SK-N-SH (cell line): ENCODE measurements at regions not wholly inside any gene's neighbourhood (a gene's known extent, or its start where the extent isn't known, plus 50 kb on each side); places are given as distances from the start of the nearest gene placed in this dataset.

Experiments
- CTCF ChIA-PET: fragments of 300-600, 350-600 bp; formaldehyde crosslinking; extraction: SDS; loops from one replicate; lab custom pipeline; 2021; lab: Yijun Ruan, JAX
- POLR2A ChIA-PET: fragments of 350-600 bp; sonication (Branson Sonifier 250); formaldehyde crosslinking; extraction: SDS; loops from one replicate; lab custom pipeline; 2020; ENCODE audit warnings: antibody characterized with exemption, inconsistent platforms; lab: Yijun Ruan, JAX
- DNase-seq: peaks from one replicate; pipeline ENCODE4 v3.0.0; 2012
- H2AFZ ChIP-seq: fragments of 200-600 bp; sonication (generic); 2 replicates; pipeline ENCODE4 v1.8.1; 2016; ENCODE audit warnings: antibody characterized with exemption, mild to moderate bottlenecking, low read depth
- H3F3A ChIP-seq: fragments of 200-600 bp; sonication (generic); replicated peaks from 2 replicates; pipeline ENCODE3; 2016; ENCODE audit warnings: antibody characterized with exemption, mild to moderate bottlenecking; ENCODE audit not compliant: insufficient read depth
- H3K27ac ChIP-seq, 2 experiments: fragments of 200-500 bp in 1 of 2; fragments of 200-600 bp in 1 of 2; sonication (Bioruptor generic) in 1 of 2; sonication (generic), shearing (Covaris generic) in 1 of 2; 2 replicates each; pipeline versions ENCODE4 v1.5.1 to v1.6.1; 2014 to 2016; ENCODE audit warnings: low read depth in 2 of 2, inconsistent platforms in 1 of 2, low read length in 1 of 2, mild to moderate bottlenecking in 1 of 2, mixed read lengths in 1 of 2
- H3K27me3 ChIP-seq: fragments of 200-600 bp; sonication (generic), shearing (Covaris generic); 2 replicates; pipeline ENCODE4 v1.6.1; 2016; ENCODE audit warnings: mixed run types; ENCODE audit not compliant: insufficient read depth
- H3K36me3 ChIP-seq, 2 experiments: fragments of 200-500 bp in 1 of 2; fragments of 200-600 bp in 1 of 2; sonication (Bioruptor generic) in 1 of 2; sonication (generic) in 1 of 2; replicated peaks in 1 of 2; 2 replicates each; pipeline versions ENCODE3 to v1.5.1; 2014 to 2016; ENCODE audit warnings: low read length in 1 of 2, mild to moderate bottlenecking in 1 of 2; ENCODE audit not compliant: insufficient read depth in 2 of 2, control insufficient read depth in 1 of 2
- H3K4me1 ChIP-seq, 2 experiments: fragments of 200-500 bp in 1 of 2; fragments of 200-600 bp in 1 of 2; sonication (Bioruptor generic) in 1 of 2; sonication (generic), shearing (Covaris generic) in 1 of 2; 2 replicates each; pipeline versions ENCODE4 v1.5.1 to v1.6.1; 2014 to 2016; ENCODE audit warnings: low read depth in 1 of 2, low read length in 1 of 2, mixed run types in 1 of 2; ENCODE audit not compliant: insufficient read depth in 2 of 2, control insufficient read depth in 1 of 2
- H3K4me2 ChIP-seq: fragments of 200-600 bp; sonication (generic), shearing (Covaris generic); 2 replicates; pipeline ENCODE4 v1.6.1; 2017; ENCODE audit warnings: mixed run types
- H3K4me3 ChIP-seq, 2 experiments: fragments of 200-500 bp in 1 of 2; fragments of 200-600 bp in 1 of 2; sonication (Bioruptor generic) in 1 of 2; sonication (generic), shearing (Covaris generic) in 1 of 2; 2 replicates each; pipeline versions ENCODE4 v1.5.1 to v1.8.1; 2014 to 2016; ENCODE audit warnings: low read depth in 2 of 2, inconsistent platforms in 1 of 2, low read length in 1 of 2, mild to moderate bottlenecking in 1 of 2, mixed read lengths in 1 of 2, moderate library complexity in 1 of 2
- H3K79me2 ChIP-seq: fragments of 200-600 bp; sonication (generic); 2 replicates; pipeline ENCODE4 v1.8.1; 2017; ENCODE audit warnings: mild to moderate bottlenecking; ENCODE audit not compliant: insufficient read depth
- H3K9ac ChIP-seq: fragments of 200-600 bp; sonication (generic); 2 replicates; pipeline ENCODE4 v1.6.1; 2017; ENCODE audit warnings: mixed run types
- H3K9me2 ChIP-seq: fragments of 200-600 bp; sonication (generic); 2 replicates; pipeline ENCODE4 v1.6.1; 2017; ENCODE audit warnings: mixed run types
- H3K9me3 ChIP-seq: fragments of 200-600 bp; sonication (generic); 2 replicates; pipeline ENCODE4 v1.6.1; 2017; ENCODE audit warnings: mixed run types, mild to moderate bottlenecking, moderate library complexity
- H4K20me1 ChIP-seq: fragments of 200-600 bp; sonication (generic); 2 replicates; pipeline ENCODE4 v1.6.1; 2017; ENCODE audit warnings: mild to moderate bottlenecking, mixed run types; ENCODE audit not compliant: insufficient read depth
- CHD2 ChIP-seq: fragments of 150-350 bp; IDR thresholded peaks from 2 replicates; pipeline ENCODE4 v1.6.1; 2018; ENCODE audit warnings: low read length; ENCODE audit not compliant: partially characterized antibody
- CTCF ChIP-seq: fragments of 200-600 bp; sonication (generic); IDR thresholded peaks from 2 replicates; pipeline ENCODE4 v1.6.1; 2017; ENCODE audit warnings: antibody characterized with exemption, mild to moderate bottlenecking, moderate library complexity
- FOSL2 ChIP-seq: IDR thresholded peaks from 2 replicates; pipeline ENCODE4 v1.4.0; 2012; ENCODE audit warnings: low read depth, mild to moderate bottlenecking, moderate library complexity, borderline replicate concordance
- FOXM1 ChIP-seq: IDR thresholded peaks from 2 replicates; pipeline ENCODE4 v1.4.0; 2012; ENCODE audit warnings: low read depth, mild to moderate bottlenecking
- GABPA ChIP-seq: IDR thresholded peaks from 2 replicates; pipeline ENCODE4 v1.4.0; 2012; ENCODE audit warnings: low read depth, mild to moderate bottlenecking
- GATA2 ChIP-seq: sonication (generic); formaldehyde crosslinking; IDR thresholded peaks from 2 replicates; pipeline ENCODE4 v1.5.0; 2020; ENCODE audit warnings: mild to moderate bottlenecking, missing genetic modification reagents
- IRF3 ChIP-seq: fragments of 150-350 bp; IDR thresholded peaks from 2 replicates; pipeline ENCODE4 v1.6.1; 2016; ENCODE audit warnings: mild to moderate bottlenecking, low read depth, low read length
- JUND ChIP-seq: IDR thresholded peaks from 2 replicates; pipeline ENCODE4 v1.4.0; 2012
- MAX ChIP-seq: IDR thresholded peaks from 2 replicates; pipeline ENCODE4 v1.4.0; 2012; ENCODE audit warnings: low read depth
- MEF2A ChIP-seq: IDR thresholded peaks from 2 replicates; pipeline ENCODE4 v1.4.0; 2012; ENCODE audit warnings: low read depth, borderline replicate concordance
- NRF1 ChIP-seq: IDR thresholded peaks from 2 replicates; pipeline ENCODE4 v1.6.1; 2012; ENCODE audit warnings: low read depth, mild to moderate bottlenecking, low read length
- POLR2AphosphoS5 ChIP-seq: IDR thresholded peaks from 2 replicates; pipeline ENCODE4 v1.6.1; 2012; ENCODE audit warnings: low read depth, low read length
- RAD21 ChIP-seq: IDR thresholded peaks from 2 replicates; pipeline ENCODE4 v1.6.1; 2012; ENCODE audit warnings: mild to moderate bottlenecking, low read length
- RCOR1 ChIP-seq: fragments of 150-350 bp; IDR thresholded peaks from 2 replicates; pipeline ENCODE4 v1.6.1; 2017; ENCODE audit warnings: antibody characterized with exemption, low read length
- RFX5 ChIP-seq: IDR thresholded peaks from 2 replicates; pipeline ENCODE4 v1.6.1; 2012; ENCODE audit warnings: mild to moderate bottlenecking, improper control_type of control experiment, low read length
- SIN3A ChIP-seq: IDR thresholded peaks from 2 replicates; pipeline ENCODE4 v1.6.1; 2012; ENCODE audit warnings: low read depth, mild to moderate bottlenecking, low read length, moderate library complexity, borderline replicate concordance
- TAF1 ChIP-seq: IDR thresholded peaks from 2 replicates; pipeline ENCODE4 v1.6.1; 2012; ENCODE audit warnings: low read depth, mild to moderate bottlenecking, low read length, moderate library complexity, borderline replicate concordance
- TCF12 ChIP-seq: IDR thresholded peaks from 2 replicates; pipeline ENCODE4 v1.4.0; 2012
- TEAD4 ChIP-seq: IDR thresholded peaks from 2 replicates; pipeline ENCODE4 v1.4.0; 2012; ENCODE audit warnings: mild to moderate bottlenecking, borderline replicate concordance; ENCODE audit not compliant: insufficient read depth
- USF1 ChIP-seq: IDR thresholded peaks from 2 replicates; pipeline ENCODE4 v1.4.0; 2012; ENCODE audit warnings: low read depth, borderline replicate concordance
- USF2 ChIP-seq: fragments of 150-350 bp; IDR thresholded peaks from 2 replicates; pipeline ENCODE4 v1.6.1; 2017; ENCODE audit warnings: antibody characterized with exemption, low read length, low read depth, borderline replicate concordance
- YY1 ChIP-seq: IDR thresholded peaks from 2 replicates; pipeline ENCODE4 v1.4.0; 2012; ENCODE audit warnings: low read depth, mild to moderate bottlenecking
- WGBS: methylation state at CpG from one replicate; pipeline ENCODE4 v1.1.6; 2017; ENCODE audit warnings: low lambda C conversion rate; 5-methylcytosine and 5-hydroxymethylcytosine counted together

GRCh38 chr17:71441098-71441497 lies 679.7 kb upstream of the SOX9 start:
- TF ChIP-seq RFX5 (no peak), TCF12 (peak; percentile 32; the same call in 1 of the 2 replicates), NRF1 (no peak), GABPA (no peak), SIN3A (no peak), RAD21 (no peak), FOXM1 (no peak), YY1 (peak; percentile 66; the same call in 1 of the 2 replicates), USF1 (no peak), JUND (peak; percentile 76), FOSL2 (peak; percentile 86), MAX (no peak), GATA2 (CRISPR knock-in tag) (no peak)
- DNase-seq, result no peak
- H3K9ac ChIP-seq, result no peak overlapping the region; the same call in 1 of the 2 replicates
- H3K79me2 ChIP-seq, result no peaks in the 10 kb centered on the region
- H3F3A ChIP-seq, result peaks cover 22% of the 10 kb centered on the region
- H3K27me3 ChIP-seq, result no peaks in the 10 kb centered on the region
- peak overlapping the region in 1 of 2 experiments; percentile 56; a peak in 2 of 4 replicates for H3K27ac ChIP-seq
- no peaks in the 10 kb centered on the region for H3K9me3 ChIP-seq
- WGBS, result 11% methylated on average over 6 of the region's 6 CpGs
- POLR2A ChIA-PET, result no interaction called here
- H2AFZ ChIP-seq, result peak overlapping the region; percentile 57
- CTCF ChIA-PET, result interaction anchor here (1.1 to 3.4 kb wide), 7 partner anchors 12 to 1100 kb away, joined by 3 to 11 read pairs (median 4); no protein-coding TSS in a partner anchor
- H3K4me1 ChIP-seq, result peaks cover 12 to 24% of the 10 kb centered on the region in 2 experiments
- no peaks in the 10 kb centered on the region for H3K9me2 ChIP-seq
- no peaks in the 10 kb centered on the region for H3K36me3 ChIP-seq
- H4K20me1 ChIP-seq, result no peaks in the 10 kb centered on the region
- H3K4me3 ChIP-seq, result no peak overlapping the region
- 0 out of 2 replicates have a peak overlapping the region, but pooled peaks have one; percentile 12 for H3K4me2 ChIP-seq

- WGBS, result 75% methylated on average over 4 of the region's 4 CpGs
- no peaks in the 10 kb centered on the region for H3K9me3 ChIP-seq
- H3K4me2 ChIP-seq, result no peak overlapping the region
- no peak for DNase-seq
- H3K9ac ChIP-seq, result no peak overlapping the region
- H3F3A ChIP-seq, result peaks cover 17% of the 10 kb centered on the region
- no peak overlapping the region for H3K4me3 ChIP-seq
- no peaks in the 10 kb centered on the region for H4K20me1 ChIP-seq
- H2AFZ ChIP-seq, result no peak overlapping the region
- no peaks in the 10 kb centered on the region for H3K79me2 ChIP-seq
- ChIA-PET POLR2A (no interaction called here), CTCF (interaction anchor here (1.0 to 2.7 kb wide), 3 partner anchors 17 to 1096 kb away, joined by 3 to 13 read pairs (median 3); no protein-coding TSS in a partner anchor)
- no peaks in the 10 kb centered on the region for H3K9me2 ChIP-seq
- H3K36me3 ChIP-seq, result no peaks in the 10 kb centered on the region
- H3K27me3 ChIP-seq, result no peaks in the 10 kb centered on the region
- H3K4me1 ChIP-seq, result peaks cover 4 to 15% of the 10 kb centered on the region in 2 experiments; a peak in 3 of 4 replicates
- no peak overlapping the region for H3K27ac ChIP-seq
- TF ChIP-seq JUND (no peak), NRF1 (no peak), RCOR1 (no peak), MAX (no peak), USF2 (no peak), CTCF (no peak), FOXM1 (no peak), FOSL2 (no peak), POLR2AphosphoS5 (no peak), IRF3 (no peak), MEF2A (no peak), SIN3A (no peak), RAD21 (no peak), USF1 (no peak), TEAD4 (no peak), CHD2 (no peak), TAF1 (no peak)
Observed at GRCh38 chr17:71444078-71444477, 676.7 kb upstream of the SOX9 start.
